Right lobe of liver (tissue), 6 donors: ENCODE measurements at regions not wholly inside any gene's neighbourhood (a gene's known extent, or its start where the extent isn't known, plus 50 kb on each side); places are given as distances from the start of the nearest gene placed in this dataset.

ENCODE experiments used
- ATAC-seq, 4 donors: fragments of 200-7000 bp; cut with Tn5 transposase; one replicate each; pipeline ENCODE4 v1.9.1; 2020; ENCODE audit warnings: mild to moderate bottlenecking in 4 of 4, moderate library complexity in 4 of 4
- DNase-seq, 3 donors: peaks; one replicate each; pipeline ENCODE4 v3.0.0-alpha.2; 2020
- H3K27ac ChIP-seq, 3 donors: fragments of 200-600 bp; one replicate each; pipeline ENCODE4 v1.8.0; 2022
- H3K27me3 ChIP-seq, 2 donors: fragments of 200-600 bp; one replicate each; pipeline ENCODE4 v1.8.0; 2022
- H3K36me3 ChIP-seq, 4 donors: fragments of 200-600 bp; sonication (generic) in 1 of 4; one replicate each; pipeline versions ENCODE4 v1.5.1 to v1.8.0; 2017 to 2022; ENCODE audit warnings: control low read depth in 1 of 4
- H3K4me1 ChIP-seq, 4 donors: fragments of 200-600 bp; sonication (generic) in 1 of 4; one replicate each; pipeline versions ENCODE4 v1.5.1 to v1.8.0; 2017 to 2022; ENCODE audit warnings: control low read depth in 1 of 4
- H3K4me3 ChIP-seq, 3 donors: fragments of 200-600 bp; one replicate each; pipeline ENCODE4 v1.8.0; 2022
- H3K9me3 ChIP-seq, 4 donors: fragments of 200-600 bp; sonication (generic) in 1 of 4; one replicate each; pipeline versions ENCODE4 v1.5.1 to v1.8.0; 2017 to 2022; ENCODE audit warnings: control low read depth in 1 of 4
- CTCF ChIP-seq, 4 donors: fragments of 200-600 bp in 3 of 4; fragments of 450-650 bp in 1 of 4; IDR thresholded peaks; one replicate each; pipeline versions ENCODE4 v1.5.1 to v1.8.0; 2016 to 2022; ENCODE audit warnings: antibody characterized with exemption in 4 of 4, mild to moderate bottlenecking in 2 of 4
- POLR2A ChIP-seq: fragments of 450-650 bp; IDR thresholded peaks from one replicate; pipeline ENCODE4 v1.6.1; 2017; ENCODE audit warnings: antibody characterized with exemption, mild to moderate bottlenecking
- WGBS: methylation state at CpG from one replicate; pipeline ENCODE4 v1.1.6; 2018; ENCODE audit warnings: low coverage, low lambda C conversion rate; ENCODE audit not compliant: insufficient coverage; ENCODE audit errors: missing lambda C conversion rate; 5-methylcytosine and 5-hydroxymethylcytosine counted together
- intact Hi-C, 2 donors: fragments of 100-400 bp; cut with DNase I; formaldehyde crosslinking; loops; one replicate each; pipeline versions ENCODE4 v1.11.2 to v1.14.1; 2022
- donor health status: DM: no; HTN: yes; CAD: no.
- donor health status: DM: no; HTN: no; CAD: no.
- donor health status: DM: no; HTN: no; CAD: no.
- donor health status: DM: no; HTN: yes; CAD: no.
- donor health status: DM: no; HTN: yes; CAD: no.

GRCh38 chr12:67802731-67803130, 154.2 kb downstream of the DYRK2 start:
- Histone ChIP-seq H3K9me3 (no peaks in the 10 kb centered on the region), H3K36me3 (no peaks in the 10 kb centered on the region), H3K27ac (no peak overlapping the region), H3K4me3 (no peak overlapping the region), H3K4me1 (no peaks in the 10 kb centered on the region), H3K27me3 (no peaks in the 10 kb centered on the region)
- ATAC-seq: no peak
- 43% methylated on average over 5 of the region's 5 CpGs for WGBS
- intact Hi-C loops: no loop called here
- no peak for DNase-seq
- TF ChIP-seq CTCF (IDR thresholded peaks at IDR 0.05) (no peak), POLR2A (no peak)

- Histone ChIP-seq H3K4me3 (no peak overlapping the region), H3K27ac (no peak overlapping the region), H3K9me3 (no peaks in the 10 kb centered on the region), H3K36me3 (no peaks in the 10 kb centered on the region), H3K4me1 (no peaks in the 10 kb centered on the region), H3K27me3 (no peaks in the 10 kb centered on the region)
- intact Hi-C loops: no loop called here
- TF ChIP-seq CTCF (IDR thresholded peaks at IDR 0.05): no peak
- no peak for TF ChIP-seq POLR2A
- ATAC-seq: no peak
- no peak for DNase-seq
- 39% methylated on average over 4 of the region's 4 CpGs for WGBS
Measured at GRCh38 chr12:67803278-67803993, 154.9 kb downstream of the DYRK2 start.

- Histone ChIP-seq H3K27ac (no peak overlapping the region), H3K27me3 (no peaks in the 10 kb centered on the region), H3K4me3 (no peak overlapping the region), H3K9me3 (no peaks in the 10 kb centered on the region), H3K36me3 (no peaks in the 10 kb centered on the region), H3K4me1 (no peaks in the 10 kb centered on the region)
- intact Hi-C loops: no loop called here
- no peak for TF ChIP-seq CTCF (IDR thresholded peaks at IDR 0.05)
- no peak for TF ChIP-seq POLR2A
- DNase-seq (no peak), ATAC-seq (no peak)
- 14% methylated on average over 1 of the region's 1 CpG for WGBS
Measured at GRCh38 chr12:67804168-67804567, 155.6 kb downstream of the DYRK2 start.

DNA sequence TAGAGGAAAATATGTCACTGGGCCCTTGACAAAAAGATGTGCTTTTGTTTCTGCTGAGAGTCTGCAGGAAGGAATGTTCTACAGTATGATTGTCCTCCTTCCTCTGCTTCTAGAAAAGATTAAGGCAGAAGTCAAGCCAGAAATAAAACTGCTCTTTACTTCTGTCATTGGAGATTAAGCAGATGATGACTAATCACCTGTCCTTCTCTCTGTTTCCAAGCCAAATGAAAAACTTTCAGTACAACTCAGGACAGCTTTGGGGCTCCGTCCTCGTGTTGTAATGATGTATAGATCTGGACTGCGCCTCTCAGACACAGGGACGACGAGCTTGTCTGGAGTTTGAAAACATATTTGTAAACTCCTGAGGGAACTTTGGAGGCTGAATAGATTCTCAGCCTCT, 159.3 kb downstream of the DYRK2 start:
- no peak overlapping the region for H3K27ac ChIP-seq
- ATAC-seq: no peak
- WGBS: 56% methylated on average over 5 of the region's 5 CpGs
- H3K4me1 ChIP-seq: no peaks in the 10 kb centered on the region
- H3K36me3 ChIP-seq: no peaks in the 10 kb centered on the region
- no peak for DNase-seq
- H3K9me3 ChIP-seq: no peaks in the 10 kb centered on the region
- H3K27me3 ChIP-seq: no peaks in the 10 kb centered on the region
- TF ChIP-seq CTCF (IDR thresholded peaks at IDR 0.05): no peak
- no peak for TF ChIP-seq POLR2A
- H3K4me3 ChIP-seq: no peak overlapping the region
- intact Hi-C loops: no loop called here

GRCh38 chr12:67810166-67810565, 161.6 kb downstream of the DYRK2 start:
- no peaks in the 10 kb centered on the region for H3K4me1 ChIP-seq
- no peak overlapping the region for H3K4me3 ChIP-seq
- H3K27me3 ChIP-seq: no peaks in the 10 kb centered on the region
- H3K9me3 ChIP-seq: no peaks in the 10 kb centered on the region
- intact Hi-C loops: no loop called here
- H3K27ac ChIP-seq: no peak overlapping the region
- no peaks in the 10 kb centered on the region for H3K36me3 ChIP-seq
- TF ChIP-seq POLR2A (no peak), CTCF (IDR thresholded peaks at IDR 0.05) (no peak)
- DNase-seq (no peak), ATAC-seq (no peak)
